Sigmoid colon (tissue), 6 donors: ENCODE measurements at regions not wholly inside any gene's neighbourhood (a gene's known extent, or its start where the extent isn't known, plus 50 kb on each side); places are given as distances from the start of the nearest gene placed in this dataset.

Experiments
- DNase-seq: peaks from one replicate; pipeline ENCODE4 v3.0.0-alpha.2; 2019
- H3K27ac ChIP-seq, 4 donors: fragments of 200-600 bp; sonication (generic); one replicate each; pipeline ENCODE4 v1.5.1; 2016 to 2019; ENCODE audit warnings: mild to moderate bottlenecking in 1 of 4
- H3K27me3 ChIP-seq, 3 donors: fragments of 200-600 bp; sonication (generic); one replicate each; pipeline ENCODE4 v1.5.1; 2019; ENCODE audit warnings: mild to moderate bottlenecking in 1 of 3
- H3K36me3 ChIP-seq, 4 donors: fragments of 200-600 bp; sonication (generic); one replicate each; pipeline ENCODE4 v1.5.1; 2016 to 2019
- H3K4me1 ChIP-seq, 4 donors: fragments of 200-600 bp; sonication (generic); one replicate each; pipeline ENCODE4 v1.5.1; 2017 to 2019
- H3K4me3 ChIP-seq, 4 donors: fragments of 200-600 bp; sonication (generic); one replicate each; pipeline ENCODE4 v1.5.1; 2017 to 2019; ENCODE audit warnings: mild to moderate bottlenecking in 2 of 4, moderate library complexity in 1 of 4
- H3K9me3 ChIP-seq, 4 donors: fragments of 200-600 bp in 3 of 4; sonication (generic) in 3 of 4; one replicate each; pipeline versions ENCODE4 v1.5.1 to v1.6.1; 2013 to 2019
- EP300 ChIP-seq, 4 donors: sonication (generic); formaldehyde crosslinking; IDR thresholded peaks; one replicate each; pipeline ENCODE4 v1.6.1; 2017; ENCODE audit warnings: antibody characterized with exemption in 4 of 4
- POLR2A ChIP-seq, 2 donors: fragments of 450-650 bp; IDR thresholded peaks; one replicate each; pipeline ENCODE4 v1.6.1; 2016; ENCODE audit warnings: antibody characterized with exemption in 2 of 2, mild to moderate bottlenecking in 2 of 2, moderate library complexity in 2 of 2
- POLR2AphosphoS5 ChIP-seq, 4 donors: sonication (generic); formaldehyde crosslinking; IDR thresholded peaks; one replicate each; pipeline ENCODE4 v1.6.1; 2017; ENCODE audit warnings: antibody characterized with exemption in 4 of 4
- WGBS, 2 donors: extraction: QIAGEN DNeasy Blood & Tissue Kit; methylation state at CpG; one replicate each; pipeline ENCODE4 v1.1.7; 2013; 5-methylcytosine and 5-hydroxymethylcytosine counted together
- intact Hi-C: fragments of 100-400 bp; cut with DNase I; formaldehyde crosslinking; loops from one replicate; pipeline ENCODE4 v1.15.1; 2023
- TF ChIP-seq, protein P1 (sequence below), 4 experiments: fragments of 450-650 bp in 3 of 4; fragments of 200-600 bp in 1 of 4; IDR thresholded peaks; one replicate each; pipeline ENCODE4 v1.5.1; 2016 to 2019; ENCODE audit warnings: antibody characterized with exemption in 4 of 4, mild to moderate bottlenecking in 3 of 4, moderate library complexity in 2 of 4
- donor health status: healthy with polysubstance abuse.
- donor health status: healthy.

DNA sequence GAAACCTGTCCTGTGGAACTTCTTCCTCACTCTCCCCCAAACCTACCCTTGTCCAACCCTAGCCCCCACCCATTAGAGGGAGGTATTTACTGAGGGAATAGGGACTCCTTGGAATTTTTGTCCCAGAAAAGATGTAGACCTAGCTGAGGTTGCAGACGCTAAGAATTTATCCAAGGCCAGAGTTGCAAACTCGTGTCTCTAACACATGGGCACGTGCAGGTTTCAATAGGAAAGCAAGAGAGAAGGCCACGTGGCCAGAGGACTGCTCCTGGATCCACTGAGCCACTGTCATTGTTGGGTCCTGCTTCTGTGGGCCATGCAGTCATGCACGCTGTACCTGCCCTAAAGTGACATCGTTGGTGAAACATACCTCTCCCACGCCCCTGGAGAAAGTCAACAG is 243.4 kb upstream of the KCNG1 start:
- no peak for DNase-seq
- H3K4me1 ChIP-seq, result no peaks in the 10 kb centered on the region
- 77 to 84% methylated on average over 7 of the region's 7 CpGs for WGBS, 2 donors
- H3K9me3 ChIP-seq, result peaks cover 0 to 2% (median 0%) of the 10 kb centered on the region in 4 donors
- TF ChIP-seq EP300 (IDR thresholded peaks at IDR 0.05) (no peak), POLR2AphosphoS5 (IDR thresholded peaks at IDR 0.05) (no peak), POLR2A (IDR thresholded peaks at IDR 0.05) (no peak)
- TF ChIP-seq, protein P1, sequence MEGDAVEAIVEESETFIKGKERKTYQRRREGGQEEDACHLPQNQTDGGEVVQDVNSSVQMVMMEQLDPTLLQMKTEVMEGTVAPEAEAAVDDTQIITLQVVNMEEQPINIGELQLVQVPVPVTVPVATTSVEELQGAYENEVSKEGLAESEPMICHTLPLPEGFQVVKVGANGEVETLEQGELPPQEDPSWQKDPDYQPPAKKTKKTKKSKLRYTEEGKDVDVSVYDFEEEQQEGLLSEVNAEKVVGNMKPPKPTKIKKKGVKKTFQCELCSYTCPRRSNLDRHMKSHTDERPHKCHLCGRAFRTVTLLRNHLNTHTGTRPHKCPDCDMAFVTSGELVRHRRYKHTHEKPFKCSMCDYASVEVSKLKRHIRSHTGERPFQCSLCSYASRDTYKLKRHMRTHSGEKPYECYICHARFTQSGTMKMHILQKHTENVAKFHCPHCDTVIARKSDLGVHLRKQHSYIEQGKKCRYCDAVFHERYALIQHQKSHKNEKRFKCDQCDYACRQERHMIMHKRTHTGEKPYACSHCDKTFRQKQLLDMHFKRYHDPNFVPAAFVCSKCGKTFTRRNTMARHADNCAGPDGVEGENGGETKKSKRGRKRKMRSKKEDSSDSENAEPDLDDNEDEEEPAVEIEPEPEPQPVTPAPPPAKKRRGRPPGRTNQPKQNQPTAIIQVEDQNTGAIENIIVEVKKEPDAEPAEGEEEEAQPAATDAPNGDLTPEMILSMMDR (IDR thresholded peaks at IDR 0.05), result no peak
- intact Hi-C loops, result no loop called here
- no peak overlapping the region for H3K4me3 ChIP-seq
- no peak overlapping the region for H3K27ac ChIP-seq
- no peaks in the 10 kb centered on the region for H3K36me3 ChIP-seq
- no peaks in the 10 kb centered on the region for H3K27me3 ChIP-seq

DNA sequence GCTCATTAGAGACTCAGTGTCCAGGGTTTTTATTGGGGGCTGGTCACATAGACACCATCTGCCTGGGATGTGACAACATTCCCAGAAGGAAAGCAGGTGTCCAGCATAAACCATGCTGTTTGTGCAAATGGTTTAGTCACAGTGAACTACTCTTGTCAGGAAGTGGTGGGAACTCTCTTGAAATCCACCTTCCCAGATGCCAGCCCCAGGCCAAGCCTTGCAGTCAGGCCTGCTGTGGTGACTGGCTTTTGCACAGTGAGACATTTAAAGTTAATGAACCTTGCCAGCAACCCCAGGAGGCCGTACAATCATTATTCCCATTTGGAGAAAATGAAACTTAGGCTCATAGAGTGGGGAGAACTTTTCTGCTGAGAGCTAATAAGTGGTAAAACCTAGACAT is 242.5 kb upstream of the KCNG1 start:
- TF ChIP-seq POLR2A (IDR thresholded peaks at IDR 0.05) (no peak), EP300 (IDR thresholded peaks at IDR 0.05) (no peak), POLR2AphosphoS5 (IDR thresholded peaks at IDR 0.05) (no peak)
- TF ChIP-seq, protein P1 (IDR thresholded peaks at IDR 0.05), result no peak
- no peak for DNase-seq
- Histone ChIP-seq H3K27ac (no peak overlapping the region), H3K27me3 (no peaks in the 10 kb centered on the region), H3K36me3 (no peaks in the 10 kb centered on the region), H3K4me3 (no peak overlapping the region), H3K9me3 (no peaks in the 10 kb centered on the region), H3K4me1 (no peaks in the 10 kb centered on the region)
- 86 to 87% methylated on average over 1 of the region's 1 CpG for WGBS, 2 donors
- intact Hi-C loops, result no loop called here

GRCh38 chr20:51262240-51262639 is 239.3 kb upstream of the KCNG1 start:
- DNase-seq, result no peak

GRCh38 chr20:51259455-51259854 is 236.5 kb upstream of the KCNG1 start:
- H3K9me3 ChIP-seq, result no peaks in the 10 kb centered on the region
- no peak overlapping the region for H3K4me3 ChIP-seq
- WGBS, 2 donors, result 68 to 76% methylated on average over 4 of the region's 4 CpGs
- TF ChIP-seq POLR2AphosphoS5 (IDR thresholded peaks at IDR 0.05), result no peak
- intact Hi-C loops, result no loop called here
- H3K36me3 ChIP-seq, result no peaks in the 10 kb centered on the region
- no peak overlapping the region for H3K27ac ChIP-seq
- DNase-seq, result no peak
- no peaks in the 10 kb centered on the region for H3K4me1 ChIP-seq
- H3K27me3 ChIP-seq, result peaks cover 0 to 7% (median 0%) of the 10 kb centered on the region in 3 donors

More at GRCh38 chr20:51262240-51262639, 239.3 kb upstream of the KCNG1 start:
- intact Hi-C loops, result no loop called here
- Histone ChIP-seq H3K27ac (no peak overlapping the region), H3K9me3 (no peaks in the 10 kb centered on the region), H3K36me3 (no peaks in the 10 kb centered on the region), H3K4me3 (no peak overlapping the region), H3K4me1 (no peaks in the 10 kb centered on the region), H3K27me3 (no peaks in the 10 kb centered on the region)
- 76 to 81% methylated on average over 9 of the region's 9 CpGs for WGBS, 2 donors
- TF ChIP-seq, protein P1 (IDR thresholded peaks at IDR 0.05), result no peak
- TF ChIP-seq EP300 (IDR thresholded peaks at IDR 0.05) (no peak), POLR2A (IDR thresholded peaks at IDR 0.05) (no peak)

DNA sequence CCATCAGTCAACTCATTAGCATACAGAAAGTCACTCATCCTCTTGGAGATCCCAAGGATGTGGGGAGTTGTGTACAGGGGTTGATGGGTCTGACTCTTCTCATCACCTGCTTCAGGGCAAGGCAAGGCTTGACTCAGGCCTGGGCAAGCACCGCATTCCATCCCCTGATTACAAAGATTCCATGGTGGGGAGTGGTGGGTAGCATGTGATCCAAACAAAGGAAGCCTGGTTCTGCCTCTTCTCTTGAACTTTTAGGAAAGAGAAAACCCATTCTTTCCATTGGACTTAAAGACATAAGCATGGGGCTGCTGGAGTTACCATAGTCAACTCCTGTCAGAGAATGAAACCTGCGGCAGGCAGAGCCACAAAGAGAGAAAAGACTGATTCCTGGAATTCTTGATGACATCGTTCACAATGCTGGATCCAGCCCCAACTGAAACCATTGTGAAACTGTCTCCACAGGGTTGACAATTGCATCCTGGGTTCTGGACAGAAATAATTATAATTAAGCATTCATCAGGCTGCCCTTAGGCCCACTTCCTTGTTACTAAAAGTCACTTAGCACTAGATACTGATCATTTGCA is 235.8 kb upstream of the KCNG1 start:
- Histone ChIP-seq H3K27me3 (peaks cover 0 to 8% (median 0%) of the 10 kb centered on the region in 3 donors), H3K4me3 (no peak overlapping the region), H3K4me1 (no peaks in the 10 kb centered on the region), H3K9me3 (no peaks in the 10 kb centered on the region), H3K36me3 (no peaks in the 10 kb centered on the region), H3K27ac (no peak overlapping the region)
- 88 to 91% methylated on average over 3 of the region's 3 CpGs for WGBS, 2 donors
- intact Hi-C loops, result no loop called here
- DNase-seq, result no peak
- no peak for TF ChIP-seq EP300 (IDR thresholded peaks at IDR 0.05)
- TF ChIP-seq POLR2A (IDR thresholded peaks at IDR 0.05), result no peak
- no peak for TF ChIP-seq POLR2AphosphoS5 (IDR thresholded peaks at IDR 0.05)
- TF ChIP-seq, protein P1 (IDR thresholded peaks at IDR 0.05), result no peak
